ENCODE measurements at regions not wholly inside any gene's neighbourhood (a gene's known extent, or its start where the extent isn't known, plus 50 kb on each side); places are given as distances from the start of the nearest gene placed in this dataset.

GRCh38 chr5:87877023-87877422 is 391.6 kb downstream of the TMEM161B start:
- DNase-seq (ENCODE audit: low read depth in 2 of 2): no peak

GRCh38 chr5:87876616-87877015 is 392.0 kb downstream of the TMEM161B start:
- no peak for DNase-seq (ENCODE audit: low read depth in 2 of 2)

- no peak for DNase-seq (ENCODE audit: low read depth in 2 of 2)
Observed at GRCh38 chr5:87872986-87873385, 395.7 kb downstream of the TMEM161B start.

GRCh38 chr5:87868792-87869191 is 399.9 kb downstream of the TMEM161B start:
- no peak for DNase-seq (ENCODE audit: low read depth in 2 of 2)

- DNase-seq (ENCODE audit: low read depth in 2 of 2): no peak
Observed at GRCh38 chr5:87867281-87867680, 401.4 kb downstream of the TMEM161B start.

GRCh38 chr5:87853541-87853940 is 415.1 kb downstream of the TMEM161B start:
- DNase-seq (ENCODE audit: low read depth in 2 of 2): no peak

- no peak for DNase-seq (ENCODE audit: low read depth in 2 of 2)
Observed at GRCh38 chr5:87851603-87852002, 417.0 kb downstream of the TMEM161B start.

- DNase-seq (ENCODE audit: low read depth in 2 of 2): no peak
Observed at GRCh38 chr5:87850843-87851242, 417.8 kb downstream of the TMEM161B start.

- DNase-seq (ENCODE audit: low read depth in 2 of 2): no peak
Observed at GRCh38 chr5:87845734-87846133, 422.9 kb downstream of the TMEM161B start.

- DNase-seq (ENCODE audit: low read depth in 2 of 2): no peak
Observed at GRCh38 chr5:87844866-87845265, 423.8 kb downstream of the TMEM161B start.

- DNase-seq (ENCODE audit: low read depth in 2 of 2): no peak
Observed at GRCh38 chr5:87844449-87844848, 424.2 kb downstream of the TMEM161B start.

- no peak for DNase-seq (ENCODE audit: low read depth in 2 of 2)
Observed at GRCh38 chr5:87836696-87837095, 424.0 kb upstream of the CCNH start.

- no peak for DNase-seq (ENCODE audit: low read depth in 2 of 2)
Observed at GRCh38 chr5:87831499-87831898, 418.8 kb upstream of the CCNH start.

- no peak for DNase-seq (ENCODE audit: low read depth in 2 of 2)
Observed at GRCh38 chr5:87829217-87829551, 416.5 kb upstream of the CCNH start.

- DNase-seq (ENCODE audit: low read depth in 2 of 2): no peak
Observed at GRCh38 chr5:87828545-87829216, 416.0 kb upstream of the CCNH start.

GRCh38 chr5:87827539-87827938 is 414.8 kb upstream of the CCNH start:
- DNase-seq (ENCODE audit: low read depth in 2 of 2): no peak

GRCh38 chr5:87826507-87826906 is 413.8 kb upstream of the CCNH start:
- DNase-seq (ENCODE audit: low read depth in 2 of 2): no peak

- no peak for DNase-seq (ENCODE audit: low read depth in 2 of 2)
Observed at GRCh38 chr5:87825583-87825982, 412.9 kb upstream of the CCNH start.

GRCh38 chr5:87807783-87808182 is 395.1 kb upstream of the CCNH start:
- DNase-seq (ENCODE audit: low read depth in 2 of 2): no peak

- no peak for DNase-seq (ENCODE audit: low read depth in 2 of 2)
Observed at GRCh38 chr5:87803352-87803751, 390.6 kb upstream of the CCNH start.

- no peak for DNase-seq (ENCODE audit: low read depth in 2 of 2)
Observed at GRCh38 chr5:87791869-87792268, 379.1 kb upstream of the CCNH start.

- DNase-seq (ENCODE audit: low read depth in 2 of 2): no peak
Observed at GRCh38 chr5:87788416-87788815, 375.7 kb upstream of the CCNH start.

GRCh38 chr5:87787625-87788256 is 375.0 kb upstream of the CCNH start:
- DNase-seq (ENCODE audit: low read depth in 2 of 2): no peak

GRCh38 chr5:87787086-87787485 is 374.4 kb upstream of the CCNH start:
- no peak for DNase-seq (ENCODE audit: low read depth in 2 of 2)

Data from stimulated activated CD4-positive, alpha-beta T cell treated with anti-CD3 and anti-CD28 coated beads, Interleukin-4, amount 100 ng/mL, for 48 hours (primary cell).